ENCODE measurements at regions not wholly inside any gene's neighbourhood (a gene's known extent, or its start where the extent isn't known, plus 50 kb on each side); places are given as distances from the start of the nearest gene placed in this dataset.
A peak's percentile ranks its signal among the peaks of the same experiment; 100 is the strongest.

- DNase-seq, result no peak
Measured at GRCh38 chr9:36764364-36765076, 191.8 kb downstream of the MELK start.

- no peak for DNase-seq
Measured at GRCh38 chr9:36765077-36765390, 192.3 kb downstream of the MELK start.

GRCh38 chr9:36765468-36766341, 193.0 kb downstream of the MELK start:
- DNase-seq, result peak; percentile 73

GRCh38 chr9:36768677-36769076, 196.0 kb downstream of the MELK start:
- no peak for DNase-seq

GRCh38 chr9:36770025-36770424, 197.3 kb downstream of the MELK start:
- DNase-seq, result no peak

GRCh38 chr9:36772449-36773403, 200.0 kb downstream of the MELK start:
- no peak for DNase-seq

- DNase-seq, result no peak
Measured at GRCh38 chr9:36778682-36779081, 206.0 kb downstream of the MELK start.

GRCh38 chr9:36779582-36779981, 206.9 kb downstream of the MELK start:
- DNase-seq, result no peak

GRCh38 chr9:36780186-36780585, 207.5 kb downstream of the MELK start:
- DNase-seq, result no peak

- DNase-seq, result no peak
Measured at GRCh38 chr9:36781533-36781932, 208.8 kb downstream of the MELK start.

Data from SHP77 treated with DMSO at 0.1 percent for 48 hours (cell line).